ENCODE measurements at regions not wholly inside any gene's neighbourhood (a gene's known extent, or its start where the extent isn't known, plus 50 kb on each side); places are given as distances from the start of the nearest gene placed in this dataset.

GRCh38 chr6:137799950-137800568, 67.0 kb upstream of the TNFAIP3 start:
- Histone ChIP-seq H3K79me2 (ENCODE audit: control insufficient read depth in 1 of 2, insufficient read depth in 2 of 2, low read length in 2 of 2) (no peaks in the 10 kb centered on the region), H2BK120ac (replicated peaks; ENCODE audit: low read depth, low read length) (no peak overlapping the region), H2BK12ac (ENCODE audit: low read depth, low read length) (no peak overlapping the region), H3K14ac (ENCODE audit: insufficient read length) (no peak overlapping the region), H3K27ac (ENCODE audit: low read depth, low read length) (no peak overlapping the region), H3K18ac (ENCODE audit: extremely low read depth, low read length) (no peak overlapping the region), H2BK5ac (ENCODE audit: low read depth, low read length) (no peak overlapping the region), H2AK5ac (ENCODE audit: low read depth, low read length) (no peak overlapping the region), H3K36me3 (ENCODE audit: control insufficient read depth in 2 of 4, insufficient read depth in 4 of 4, low read length in 3 of 4) (no peaks in the 10 kb centered on the region), H3K23me2 (ENCODE audit: low read depth, low read length) (no peaks in the 10 kb centered on the region), H2AFZ (ENCODE audit: low read length) (no peak overlapping the region), H2BK15ac (ENCODE audit: low read length) (no peak overlapping the region), H3K9ac (replicated peaks in 1 of 4; ENCODE audit: extremely low read depth in 1 of 4, low read depth in 3 of 4, low read length in 3 of 4) (no peak overlapping the region), H3K4ac (replicated peaks; ENCODE audit: insufficient read length, low read depth, low read length) (no peak overlapping the region), H3K79me1 (ENCODE audit: low read depth, low read length) (no peaks in the 10 kb centered on the region), H3K4me2 (ENCODE audit: insufficient read depth in 1 of 2, low read depth in 2 of 2, low read length in 2 of 2) (no peak overlapping the region), H3K4me3 (ENCODE audit: extremely low read depth in 1 of 4, insufficient read depth in 2 of 4, low read depth in 3 of 4, low read length in 4 of 4) (no peak overlapping the region), H2BK20ac (ENCODE audit: low read length) (no peak overlapping the region), H4K5ac (ENCODE audit: insufficient read length, low read depth, low read length) (no peak overlapping the region), H3K27me3 (replicated peaks in 1 of 4; ENCODE audit: control insufficient read depth in 3 of 4, extremely low read depth in 1 of 4, insufficient read depth in 3 of 4, low read length in 3 of 4) (no peaks in the 10 kb centered on the region), H4K8ac (ENCODE audit: extremely low read depth, insufficient read depth, low read length) (no peak overlapping the region), H4K91ac (replicated peaks; ENCODE audit: insufficient read length, low read length) (no peak overlapping the region), H3K23ac (ENCODE audit: insufficient read length) (no peak overlapping the region), H3K9me3 (ENCODE audit: insufficient read depth in 2 of 2, low read depth in 1 of 2, low read length in 1 of 2) (no peaks in the 10 kb centered on the region), H3K56ac (replicated peaks; ENCODE audit: insufficient read length, low read depth, low read length) (no peak overlapping the region), H3K4me1 (replicated peaks in 1 of 4; ENCODE audit: control insufficient read depth in 3 of 4, insufficient read depth in 4 of 4, low read length in 3 of 4) (no peaks in the 10 kb centered on the region; a peak in 1 of 7 replicates), H4K20me1 (replicated peaks in 1 of 2; ENCODE audit: control insufficient read depth in 1 of 2, insufficient read depth in 2 of 2, low read length in 2 of 2) (no peaks in the 10 kb centered on the region)
- ChIA-PET CTCF (ENCODE audit: partially characterized antibody) (interaction anchor here (0.6 to 4.7 kb wide), 42 partner anchors 9 to 1156 kb away, joined by 3 to 36 read pairs (median 4); partner anchors contain the start of gene TNFAIP3), POLR2A (ENCODE audit: partially characterized antibody) (no interaction called here)
- FAIRE-seq (no peak), DNase-seq (ENCODE audit: low read depth in 1 of 2, low spot score in 2 of 2) (no peak)
- WGBS, 2 experiments (ENCODE audit: extremely low coverage in 1 of 2, insufficient coverage in 1 of 2, insufficient read length in 1 of 2, insufficient replicate concordance in 2 of 2, low coverage in 1 of 2, low lambda C conversion rate in 2 of 2, missing lambda C conversion rate in 1 of 2) = 82% methylated on average over 3 of the region's 3 CpGs; no CpG with 5 or more reads in 1 of the 2 experiments
- TF ChIP-seq TBP (IDR thresholded peaks at IDR 0.05; ENCODE audit: low read depth, low read length) = no peak
- peak in 2 of 3 experiments; percentile 60 to 65; a peak in 3 of 4 replicates for TF ChIP-seq CTCF (IDR thresholded peaks at IDR 0.05; ENCODE audit: control extremely low read depth in 1 of 3, insufficient read depth in 1 of 3, low read depth in 1 of 3, low read length in 3 of 3)
- TF ChIP-seq RBBP5 (IDR thresholded peaks at IDR 0.05; ENCODE audit: borderline replicate concordance, low read depth, low read length) = no peak
- TF ChIP-seq RFX5 (IDR thresholded peaks at IDR 0.05; ENCODE audit: borderline replicate concordance, low read depth, low read length) = no peak
- TF ChIP-seq CEBPB (IDR thresholded peaks at IDR 0.05; ENCODE audit: low read depth, low read length) = no peak
- TF ChIP-seq RAD21 (IDR thresholded peaks at IDR 0.05 in 1 of 2, conservative IDR thresholded peaks at IDR 0.05 in 1 of 2; ENCODE audit: low read depth in 2 of 2, low read length in 2 of 2) = peak; percentile 66 to 73
- no peak for TF ChIP-seq SP4 (IDR thresholded peaks at IDR 0.05; ENCODE audit: low read length)
- TF ChIP-seq MAX (IDR thresholded peaks at IDR 0.05) = no peak

Data from H1 (cell line).